ENCODE measurements at regions not wholly inside any gene's neighbourhood (a gene's known extent, or its start where the extent isn't known, plus 50 kb on each side); places are given as distances from the start of the nearest gene placed in this dataset.

GRCh38 chr1:221856228-221857093 lies 114.6 kb upstream of the DUSP10 start:
- H3K4me3 ChIP-seq (ENCODE audit: low read depth, low read length), result no peak overlapping the region
- no peak for DNase-seq (ENCODE audit: low read depth)
- no peak for TF ChIP-seq CTCF (IDR thresholded peaks at IDR 0.05; ENCODE audit: control insufficient read depth, extremely low read depth, insufficient read depth)

- no peak for TF ChIP-seq CTCF (IDR thresholded peaks at IDR 0.05; ENCODE audit: control insufficient read depth, extremely low read depth, insufficient read depth)
- no peak for DNase-seq (ENCODE audit: low read depth)
- H3K4me3 ChIP-seq (ENCODE audit: low read depth, low read length), result no peak overlapping the region
Observed at GRCh38 chr1:221855156-221855555, 113.3 kb upstream of the DUSP10 start.

- H3K4me3 ChIP-seq (ENCODE audit: low read depth, low read length), result no peak overlapping the region
- no peak for TF ChIP-seq CTCF (IDR thresholded peaks at IDR 0.05; ENCODE audit: control insufficient read depth, extremely low read depth, insufficient read depth)
- no peak for DNase-seq (ENCODE audit: low read depth)
Observed at GRCh38 chr1:221851336-221851735, 109.4 kb upstream of the DUSP10 start.

GRCh38 chr1:221850470-221851187 lies 108.7 kb upstream of the DUSP10 start:
- TF ChIP-seq CTCF (IDR thresholded peaks at IDR 0.05; ENCODE audit: control insufficient read depth, extremely low read depth, insufficient read depth), result no peak
- no peak overlapping the region for H3K4me3 ChIP-seq (ENCODE audit: low read depth, low read length)

GRCh38 chr1:221849897-221850296 lies 108.0 kb upstream of the DUSP10 start:
- no peak for TF ChIP-seq CTCF (IDR thresholded peaks at IDR 0.05; ENCODE audit: control insufficient read depth, extremely low read depth, insufficient read depth)
- no peak overlapping the region for H3K4me3 ChIP-seq (ENCODE audit: low read depth, low read length)
- no peak for DNase-seq (ENCODE audit: low read depth)

More at GRCh38 chr1:221850470-221851187, 108.7 kb upstream of the DUSP10 start:
- DNase-seq (ENCODE audit: low read depth), result no peak

GRCh38 chr1:221849110-221849509 lies 107.2 kb upstream of the DUSP10 start:
- DNase-seq (ENCODE audit: low read depth), result no peak
- TF ChIP-seq CTCF (IDR thresholded peaks at IDR 0.05; ENCODE audit: control insufficient read depth, extremely low read depth, insufficient read depth), result no peak
- no peak overlapping the region for H3K4me3 ChIP-seq (ENCODE audit: low read depth, low read length)
